CD4-positive, CD25-positive, alpha-beta regulatory T cell (primary cell): ENCODE measurements at regions not wholly inside any gene's neighbourhood (a gene's known extent, or its start where the extent isn't known, plus 50 kb on each side); places are given as distances from the start of the nearest gene placed in this dataset.
"Not testable (repeated sequence)": the region's sequence is repeated elsewhere in the genome, so short reads cannot be mapped to it uniquely, and the experiment has no call there.

Experiments used
- ATAC-seq, 2 donors: fragments of 150-1000 bp; cut with Tn5 transposase; one replicate each; pipeline ENCODE4 v1.10.0; 2021; ENCODE audit warnings: low read depth in 2 of 2, moderate number of reproducible peaks in 2 of 2, moderate library complexity in 1 of 2
- DNase-seq, 3 donors: peaks; one replicate each; pipeline versions ENCODE4 v3.0.0 to v3.0.0-alpha.2; 2012 to 2022; ENCODE audit warnings: mixed read lengths in 1 of 3
- H3K27ac ChIP-seq: one replicate; pipeline ENCODE4 v1.7.0; 2013; ENCODE audit warnings: mild to moderate bottlenecking, low read length; ENCODE audit not compliant: insufficient read depth, poor library complexity, severe bottlenecking
- H3K27me3 ChIP-seq: one replicate; pipeline ENCODE4 v1.7.0; 2013; ENCODE audit warnings: low read length; ENCODE audit not compliant: control insufficient read depth, insufficient read depth
- H3K36me3 ChIP-seq: one replicate; pipeline ENCODE4 v1.7.0; 2013; ENCODE audit warnings: mild to moderate bottlenecking, low read length, moderate library complexity; ENCODE audit not compliant: control insufficient read depth, insufficient read depth
- H3K4me1 ChIP-seq: 2 replicates; pipeline ENCODE4 v1.7.0; 2013; ENCODE audit warnings: mild to moderate bottlenecking, low read length; ENCODE audit not compliant: insufficient read depth, control insufficient read depth, poor library complexity, severe bottlenecking
- H3K4me3 ChIP-seq: one replicate; pipeline ENCODE4 v1.7.0; 2013; ENCODE audit warnings: low read depth, mild to moderate bottlenecking, low read length, moderate library complexity
- H3K9me3 ChIP-seq, 2 experiments: 1 replicate in 1 of 2; 2 replicates in 1 of 2; pipeline ENCODE4 v1.7.0; 2013; ENCODE audit warnings: low read length in 2 of 2, mild to moderate bottlenecking in 1 of 2, moderate library complexity in 1 of 2; ENCODE audit not compliant: control insufficient read depth in 2 of 2
- H3K27ac Mint-ChIP-seq, 3 donors: one replicate each; pipeline ENCODE4 v1.8.0; 2020 to 2022; ENCODE audit warnings: mild to moderate bottlenecking in 3 of 3, mixed read lengths in 3 of 3, moderate library complexity in 2 of 3
- H3K27me3 Mint-ChIP-seq: one replicate; pipeline ENCODE4 v1.8.0; 2022; ENCODE audit warnings: mild to moderate bottlenecking, mixed read lengths
- H3K36me3 Mint-ChIP-seq: one replicate; pipeline ENCODE4 v1.8.0; 2020; ENCODE audit warnings: mixed read lengths
- H3K4me1 Mint-ChIP-seq, 4 donors: one replicate each; pipeline ENCODE4 v1.8.0; 2020 to 2022; ENCODE audit warnings: mixed read lengths in 4 of 4, mild to moderate bottlenecking in 1 of 4
- H3K4me3 Mint-ChIP-seq, 4 donors: one replicate each; pipeline ENCODE4 v1.8.0; 2020 to 2022; ENCODE audit warnings: mild to moderate bottlenecking in 4 of 4, mixed read lengths in 4 of 4, moderate library complexity in 3 of 4
- H3K9me3 Mint-ChIP-seq, 7 donors: one replicate each; pipeline ENCODE4 v1.8.0; 2020 to 2022; ENCODE audit warnings: mixed read lengths in 7 of 7, mild to moderate bottlenecking in 3 of 7, moderate library complexity in 2 of 7

- no peak overlapping the region for H3K27ac ChIP-seq
- Mint-ChIP-seq H3K9me3 (peaks cover 0 to 2% (median 0%) of the 10 kb centered on the region in 7 donors), H3K27ac (no peak overlapping the region), H3K27me3 (no peaks in the 10 kb centered on the region), H3K4me3 (no peak overlapping the region), H3K4me1 (no peaks in the 10 kb centered on the region), H3K36me3 (no peaks in the 10 kb centered on the region)
- DNase-seq: no peak
- H3K9me3 ChIP-seq: no peaks in the 10 kb centered on the region
- H3K36me3 ChIP-seq: no peaks in the 10 kb centered on the region
- no peak for ATAC-seq
- no peak overlapping the region for H3K4me3 ChIP-seq
- no peaks in the 10 kb centered on the region for H3K27me3 ChIP-seq
- no peaks in the 10 kb centered on the region for H3K4me1 ChIP-seq
Observed at GRCh38 chr16:25544294-25544693, 147.5 kb upstream of the HS3ST4 start.

GRCh38 chr16:25542306-25542705, 149.5 kb upstream of the HS3ST4 start:
- Mint-ChIP-seq H3K4me3 (no peak overlapping the region), H3K9me3 (peaks cover 0 to 4% (median 0%) of the 10 kb centered on the region in 7 donors), H3K4me1 (no peaks in the 10 kb centered on the region), H3K27ac (no peak overlapping the region), H3K36me3 (no peaks in the 10 kb centered on the region), H3K27me3 (no peaks in the 10 kb centered on the region)
- ATAC-seq (no peak), DNase-seq (no peak)
- Histone ChIP-seq H3K36me3 (no peaks in the 10 kb centered on the region), H3K4me1 (no peaks in the 10 kb centered on the region), H3K27ac (no peak overlapping the region), H3K9me3 (no peaks in the 10 kb centered on the region), H3K4me3 (no peak overlapping the region), H3K27me3 (no peaks in the 10 kb centered on the region)

- not testable (repeated sequence) for H3K36me3 ChIP-seq, ATAC-seq, H3K4me3 ChIP-seq, H3K27ac Mint-ChIP-seq, H3K9me3 ChIP-seq, H3K27me3 ChIP-seq, H3K4me3 Mint-ChIP-seq, DNase-seq, H3K27me3 Mint-ChIP-seq, H3K36me3 Mint-ChIP-seq, H3K27ac ChIP-seq, H3K4me1 Mint-ChIP-seq, H3K4me1 ChIP-seq
- peaks cover 0 to 18% (median 5%) of the 10 kb centered on the region in 7 donors for H3K9me3 Mint-ChIP-seq
Observed at GRCh38 chr16:25539767-25540166, 152.0 kb upstream of the HS3ST4 start.

- Mint-ChIP-seq H3K9me3 (peaks cover 0 to 5% (median 0%) of the 10 kb centered on the region in 7 donors), H3K36me3 (no peaks in the 10 kb centered on the region), H3K4me3 (no peak overlapping the region), H3K4me1 (no peaks in the 10 kb centered on the region), H3K27ac (no peak overlapping the region), H3K27me3 (peaks cover 15% of the 10 kb centered on the region)
- DNase-seq (no peak), ATAC-seq (no peak)
- H3K27ac ChIP-seq: no peak overlapping the region
- no peaks in the 10 kb centered on the region for H3K9me3 ChIP-seq
- H3K36me3 ChIP-seq: no peaks in the 10 kb centered on the region
- H3K4me3 ChIP-seq: no peak overlapping the region
- H3K27me3 ChIP-seq: no peaks in the 10 kb centered on the region
- no peaks in the 10 kb centered on the region for H3K4me1 ChIP-seq
Observed at GRCh38 chr16:25523183-25523582, 168.6 kb upstream of the HS3ST4 start.

- no peak for ATAC-seq
- Histone ChIP-seq H3K27ac (no peak overlapping the region), H3K27me3 (peaks cover 2% of the 10 kb centered on the region), H3K4me3 (no peak overlapping the region), H3K9me3 (peaks cover 0 to 1% of the 10 kb centered on the region in 2 experiments), H3K36me3 (no peaks in the 10 kb centered on the region), H3K4me1 (no peaks in the 10 kb centered on the region)
- peaks cover 0 to 9% (median 0%) of the 10 kb centered on the region in 7 donors for H3K9me3 Mint-ChIP-seq
- no peaks in the 10 kb centered on the region for H3K4me1 Mint-ChIP-seq
- no peak for DNase-seq
- H3K27ac Mint-ChIP-seq: no peak overlapping the region
- no peak overlapping the region for H3K4me3 Mint-ChIP-seq
- H3K27me3 Mint-ChIP-seq: no peaks in the 10 kb centered on the region
- no peaks in the 10 kb centered on the region for H3K36me3 Mint-ChIP-seq
Observed at GRCh38 chr16:25512041-25512440, 179.7 kb upstream of the HS3ST4 start.

DNA sequence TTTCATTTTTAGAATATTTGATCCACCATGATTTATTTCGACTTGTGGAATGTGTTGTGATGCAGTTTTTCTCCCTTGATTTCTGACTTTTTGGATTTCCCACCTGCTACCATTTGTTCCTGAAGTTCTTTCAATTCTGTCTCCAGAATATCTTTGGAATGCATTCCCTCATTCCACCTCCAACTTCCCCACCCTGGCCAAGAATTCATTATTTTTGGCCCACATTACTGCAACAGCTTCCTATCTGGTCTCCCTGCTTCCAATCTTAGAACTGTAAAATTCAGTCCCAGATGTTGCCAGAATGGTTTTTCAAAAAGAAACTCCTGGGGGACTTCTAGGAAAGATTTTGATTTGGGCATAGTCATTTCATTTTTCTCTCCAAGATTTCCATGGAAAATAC, 182.3 kb upstream of the HS3ST4 start:
- Mint-ChIP-seq H3K4me1 (no peaks in the 10 kb centered on the region), H3K9me3 (peaks cover 0 to 3% (median 0%) of the 10 kb centered on the region in 7 donors), H3K27ac (no peak overlapping the region), H3K27me3 (no peaks in the 10 kb centered on the region), H3K4me3 (no peak overlapping the region), H3K36me3 (no peaks in the 10 kb centered on the region)
- Histone ChIP-seq H3K27me3 (peaks cover 2% of the 10 kb centered on the region), H3K36me3 (no peaks in the 10 kb centered on the region), H3K9me3 (no peaks in the 10 kb centered on the region), H3K4me3 (no peak overlapping the region), H3K4me1 (no peaks in the 10 kb centered on the region), H3K27ac (no peak overlapping the region)
- ATAC-seq: no peak
- no peak for DNase-seq

- Histone ChIP-seq H3K9me3 (no peaks in the 10 kb centered on the region), H3K27ac (no peak overlapping the region), H3K27me3 (no peaks in the 10 kb centered on the region), H3K36me3 (no peaks in the 10 kb centered on the region), H3K4me3 (no peak overlapping the region), H3K4me1 (no peaks in the 10 kb centered on the region)
- Mint-ChIP-seq H3K4me3 (no peak overlapping the region), H3K27me3 (no peaks in the 10 kb centered on the region), H3K4me1 (no peaks in the 10 kb centered on the region), H3K27ac (no peak overlapping the region), H3K9me3 (peaks cover 0 to 1% (median 0%) of the 10 kb centered on the region in 7 donors), H3K36me3 (no peaks in the 10 kb centered on the region)
- DNase-seq (no peak), ATAC-seq (no peak)
Observed at GRCh38 chr16:25501530-25502255, 190.1 kb upstream of the HS3ST4 start.

DNA sequence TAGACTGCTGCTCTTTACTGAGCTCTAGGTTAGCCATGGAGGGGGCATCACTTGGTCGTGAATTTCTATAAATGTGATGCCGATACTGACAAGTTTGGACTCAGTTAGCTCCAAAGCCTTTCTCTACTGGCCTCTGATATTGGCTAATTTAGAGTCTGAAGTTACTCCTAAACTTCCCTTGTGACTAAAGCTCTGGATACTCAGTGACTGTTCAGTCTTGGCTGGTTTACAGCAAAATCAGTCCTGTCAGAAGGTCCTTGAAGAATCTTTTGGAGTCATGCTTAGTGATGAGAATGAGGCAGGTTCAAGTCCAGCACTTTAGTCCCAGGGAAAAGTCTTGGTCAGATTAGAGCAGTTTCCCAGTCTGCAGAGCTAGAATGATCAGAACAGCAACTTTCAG, 197.5 kb upstream of the HS3ST4 start:
- no peaks in the 10 kb centered on the region for H3K36me3 ChIP-seq
- H3K9me3 ChIP-seq: no peaks in the 10 kb centered on the region
- DNase-seq: no peak
- no peak for ATAC-seq
- no peaks in the 10 kb centered on the region for H3K4me1 ChIP-seq
- H3K27me3 ChIP-seq: peaks cover 4% of the 10 kb centered on the region
- Mint-ChIP-seq H3K36me3 (no peaks in the 10 kb centered on the region), H3K9me3 (peaks cover 0 to 3% (median 0%) of the 10 kb centered on the region in 7 donors), H3K27ac (no peak overlapping the region), H3K27me3 (peaks cover 4% of the 10 kb centered on the region), H3K4me1 (no peaks in the 10 kb centered on the region), H3K4me3 (no peak overlapping the region)
- no peak overlapping the region for H3K4me3 ChIP-seq
- no peak overlapping the region for H3K27ac ChIP-seq
